Lung microvascular endothelial cell (primary cell): ENCODE measurements at regions not wholly inside any gene's neighbourhood (a gene's known extent, or its start where the extent isn't known, plus 50 kb on each side); places are given as distances from the start of the nearest gene placed in this dataset.

Experiments used
- DNase-seq, 2 donors: peaks; one replicate each; pipeline versions ENCODE4 v3.0.0 to v3.0.0-alpha.2; 2010; ENCODE audit warnings: low read depth in 2 of 2

GRCh38 chr2:24439971-24440340, 51.1 kb upstream of the NCOA1 start:
- no peak for DNase-seq

- no peak for DNase-seq
Observed at GRCh38 chr2:24439280-24439970, 51.6 kb upstream of the NCOA1 start.

- DNase-seq, result no peak
Observed at GRCh38 chr2:24438106-24438505, 52.9 kb upstream of the NCOA1 start.

- DNase-seq, result peak; percentile 61 to 89
Observed at GRCh38 chr2:24435391-24436316, 55.4 kb upstream of the NCOA1 start.

- no peak for DNase-seq
Observed at GRCh38 chr2:24434541-24434940, 56.5 kb upstream of the NCOA1 start.

- DNase-seq, result no peak
Observed at GRCh38 chr2:24432735-24433134, 58.3 kb upstream of the NCOA1 start.

GRCh38 chr2:24432121-24432520, 58.9 kb upstream of the NCOA1 start:
- peak in 1 of 2 donors; percentile 30 for DNase-seq

- peak in 1 of 2 donors; percentile 12 for DNase-seq
Observed at GRCh38 chr2:24429197-24430074, 61.6 kb upstream of the NCOA1 start.

GRCh38 chr2:24424387-24424786, 64.1 kb upstream of the ITSN2 start:
- DNase-seq, result no peak

GRCh38 chr2:24423095-24423494, 62.8 kb upstream of the ITSN2 start:
- no peak for DNase-seq

GRCh38 chr2:24421668-24422067, 61.3 kb upstream of the ITSN2 start:
- DNase-seq, result peak; percentile 58 to 71

- no peak for DNase-seq
Observed at GRCh38 chr2:24420373-24420772, 60.0 kb upstream of the ITSN2 start.

- DNase-seq, result no peak
Observed at GRCh38 chr2:24418166-24418841, 58.0 kb upstream of the ITSN2 start.

GRCh38 chr2:24412812-24413211, 52.5 kb upstream of the ITSN2 start:
- DNase-seq, result no peak

- DNase-seq, result no peak
Observed at GRCh38 chr2:24411488-24412151, 51.3 kb upstream of the ITSN2 start.

- DNase-seq, result no peak
Observed at GRCh38 chr2:24410976-24411375, 50.6 kb upstream of the ITSN2 start.

GRCh38 chr2:24409700-24410556, 49.6 kb upstream of the ITSN2 start:
- DNase-seq, result peak; percentile 71
